ENCODE measurements at regions not wholly inside any gene's neighbourhood (a gene's known extent, or its start where the extent isn't known, plus 50 kb on each side); places are given as distances from the start of the nearest gene placed in this dataset.

GRCh38 chr10:120963594-120964220 is 112.5 kb downstream of the WDR11 start:
- Histone ChIP-seq H3K79me2 (ENCODE audit: insufficient read depth, low read length) (no peaks in the 10 kb centered on the region), H3K4me3 (ENCODE audit: insufficient read depth, low read length, poor library complexity, severe bottlenecking) (no peak overlapping the region), H3K9me3 (ENCODE audit: insufficient read depth, low read length) (no peaks in the 10 kb centered on the region), H3K4me2 (ENCODE audit: low read depth, low read length, poor library complexity, severe bottlenecking) (no peak overlapping the region), H3K9ac (ENCODE audit: low read length) (no peak overlapping the region), H3K36me3 (ENCODE audit: low read length) (no peaks in the 10 kb centered on the region), H3F3A (ENCODE audit: insufficient read depth) (no peaks in the 10 kb centered on the region), H2AFZ (ENCODE audit: low read depth, low read length, severe bottlenecking) (no peak overlapping the region), H3K9me2 (replicated peaks; ENCODE audit: insufficient read depth, low read length) (no peaks in the 10 kb centered on the region), H4K20me1 (ENCODE audit: low read depth, low read length) (no peaks in the 10 kb centered on the region), H3K27me3 (ENCODE audit: low read length) (no peaks in the 10 kb centered on the region), H3K27ac (ENCODE audit: low read depth, low read length) (no peak overlapping the region)
- TF ChIP-seq CTCF (IDR thresholded peaks at IDR 0.05; ENCODE audit: insufficient read depth, low read length, poor library complexity, severe bottlenecking) (no peak), EZH2phosphoT487 (conservative IDR thresholded peaks at IDR 0.05; ENCODE audit: low read length) (no peak)

- Histone ChIP-seq H3K79me2 (ENCODE audit: insufficient read depth, low read length) (no peaks in the 10 kb centered on the region), H3K9ac (ENCODE audit: low read length) (no peak overlapping the region), H3K9me2 (replicated peaks; ENCODE audit: insufficient read depth, low read length) (no peaks in the 10 kb centered on the region), H2AFZ (ENCODE audit: low read depth, low read length, severe bottlenecking) (no peak overlapping the region), H3K4me3 (ENCODE audit: insufficient read depth, low read length, poor library complexity, severe bottlenecking) (no peak overlapping the region), H3K9me3 (ENCODE audit: insufficient read depth, low read length) (no peaks in the 10 kb centered on the region), H3K27me3 (ENCODE audit: low read length) (no peaks in the 10 kb centered on the region), H3K27ac (ENCODE audit: low read depth, low read length) (no peak overlapping the region), H3F3A (ENCODE audit: insufficient read depth) (no peaks in the 10 kb centered on the region), H3K36me3 (ENCODE audit: low read length) (no peaks in the 10 kb centered on the region), H4K20me1 (ENCODE audit: low read depth, low read length) (no peaks in the 10 kb centered on the region), H3K4me2 (ENCODE audit: low read depth, low read length, poor library complexity, severe bottlenecking) (no peak overlapping the region)
- no peak for TF ChIP-seq CTCF (IDR thresholded peaks at IDR 0.05; ENCODE audit: insufficient read depth, low read length, poor library complexity, severe bottlenecking)
- no peak for TF ChIP-seq EZH2phosphoT487 (conservative IDR thresholded peaks at IDR 0.05; ENCODE audit: low read length)
Measured at GRCh38 chr10:120966657-120967045, 115.5 kb downstream of the WDR11 start.

GRCh38 chr10:120969219-120969645 is 118.1 kb downstream of the WDR11 start:
- Histone ChIP-seq H3K79me2 (ENCODE audit: insufficient read depth, low read length) (no peaks in the 10 kb centered on the region), H2AFZ (ENCODE audit: low read depth, low read length, severe bottlenecking) (no peak overlapping the region), H3F3A (ENCODE audit: insufficient read depth) (no peaks in the 10 kb centered on the region), H3K27ac (ENCODE audit: low read depth, low read length) (no peak overlapping the region), H3K27me3 (ENCODE audit: low read length) (no peaks in the 10 kb centered on the region), H3K9me2 (replicated peaks; ENCODE audit: insufficient read depth, low read length) (no peaks in the 10 kb centered on the region), H3K4me3 (ENCODE audit: insufficient read depth, low read length, poor library complexity, severe bottlenecking) (no peak overlapping the region), H4K20me1 (ENCODE audit: low read depth, low read length) (no peaks in the 10 kb centered on the region), H3K9ac (ENCODE audit: low read length) (no peak overlapping the region), H3K36me3 (ENCODE audit: low read length) (no peaks in the 10 kb centered on the region), H3K9me3 (ENCODE audit: insufficient read depth, low read length) (peaks cover 5% of the 10 kb centered on the region; the same call in 1 of the 2 replicates), H3K4me2 (ENCODE audit: low read depth, low read length, poor library complexity, severe bottlenecking) (no peak overlapping the region)
- TF ChIP-seq EZH2phosphoT487 (conservative IDR thresholded peaks at IDR 0.05; ENCODE audit: low read length) (no peak), CTCF (IDR thresholded peaks at IDR 0.05; ENCODE audit: insufficient read depth, low read length, poor library complexity, severe bottlenecking) (no peak)
